Ishikawa (cell line): ENCODE measurements at regions not wholly inside any gene's neighbourhood (a gene's known extent, or its start where the extent isn't known, plus 50 kb on each side); places are given as distances from the start of the nearest gene placed in this dataset.

Experiments
- CREB1 ChIP-seq: IDR thresholded peaks from 2 replicates; pipeline ENCODE4 v1.6.1; 2012; ENCODE audit warnings: low read depth
- EP300 ChIP-seq: IDR thresholded peaks from 2 replicates; pipeline ENCODE4 v1.6.1; 2012; ENCODE audit warnings: borderline replicate concordance
- FOXM1 ChIP-seq: IDR thresholded peaks from 2 replicates; pipeline ENCODE4 v1.6.1; 2012; ENCODE audit warnings: low read depth, borderline replicate concordance
- MAX ChIP-seq: IDR thresholded peaks from 2 replicates; pipeline ENCODE4 v1.6.1; 2012
- RAD21 ChIP-seq: IDR thresholded peaks from 2 replicates; pipeline ENCODE4 v1.6.1; 2012; ENCODE audit warnings: low read depth
- TEAD4 ChIP-seq: IDR thresholded peaks from 2 replicates; pipeline ENCODE4 v1.6.1; 2012
- TF ChIP-seq, protein P1 (sequence below): IDR thresholded peaks from 2 replicates; pipeline ENCODE4 v1.6.1; 2012; ENCODE audit warnings: low read depth, mild to moderate bottlenecking

- TF ChIP-seq MAX (no peak), EP300 (no peak), RAD21 (no peak), CREB1 (no peak), TEAD4 (no peak), FOXM1 (no peak)
- TF ChIP-seq, protein P1, sequence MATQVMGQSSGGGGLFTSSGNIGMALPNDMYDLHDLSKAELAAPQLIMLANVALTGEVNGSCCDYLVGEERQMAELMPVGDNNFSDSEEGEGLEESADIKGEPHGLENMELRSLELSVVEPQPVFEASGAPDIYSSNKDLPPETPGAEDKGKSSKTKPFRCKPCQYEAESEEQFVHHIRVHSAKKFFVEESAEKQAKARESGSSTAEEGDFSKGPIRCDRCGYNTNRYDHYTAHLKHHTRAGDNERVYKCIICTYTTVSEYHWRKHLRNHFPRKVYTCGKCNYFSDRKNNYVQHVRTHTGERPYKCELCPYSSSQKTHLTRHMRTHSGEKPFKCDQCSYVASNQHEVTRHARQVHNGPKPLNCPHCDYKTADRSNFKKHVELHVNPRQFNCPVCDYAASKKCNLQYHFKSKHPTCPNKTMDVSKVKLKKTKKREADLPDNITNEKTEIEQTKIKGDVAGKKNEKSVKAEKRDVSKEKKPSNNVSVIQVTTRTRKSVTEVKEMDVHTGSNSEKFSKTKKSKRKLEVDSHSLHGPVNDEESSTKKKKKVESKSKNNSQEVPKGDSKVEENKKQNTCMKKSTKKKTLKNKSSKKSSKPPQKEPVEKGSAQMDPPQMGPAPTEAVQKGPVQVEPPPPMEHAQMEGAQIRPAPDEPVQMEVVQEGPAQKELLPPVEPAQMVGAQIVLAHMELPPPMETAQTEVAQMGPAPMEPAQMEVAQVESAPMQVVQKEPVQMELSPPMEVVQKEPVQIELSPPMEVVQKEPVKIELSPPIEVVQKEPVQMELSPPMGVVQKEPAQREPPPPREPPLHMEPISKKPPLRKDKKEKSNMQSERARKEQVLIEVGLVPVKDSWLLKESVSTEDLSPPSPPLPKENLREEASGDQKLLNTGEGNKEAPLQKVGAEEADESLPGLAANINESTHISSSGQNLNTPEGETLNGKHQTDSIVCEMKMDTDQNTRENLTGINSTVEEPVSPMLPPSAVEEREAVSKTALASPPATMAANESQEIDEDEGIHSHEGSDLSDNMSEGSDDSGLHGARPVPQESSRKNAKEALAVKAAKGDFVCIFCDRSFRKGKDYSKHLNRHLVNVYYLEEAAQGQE, result no peak
These were observed 119.3 kb downstream of the ZNF33B start for GRCh38 chr10:42519079-42519478.
